H9 (cell line): ENCODE measurements at regions not wholly inside any gene's neighbourhood (a gene's known extent, or its start where the extent isn't known, plus 50 kb on each side); places are given as distances from the start of the nearest gene placed in this dataset.

Experiments used
- DNase-seq: peaks from one replicate; pipeline ENCODE4 v3.0.0-alpha.2; 2017
- H2AFZ ChIP-seq: one replicate; pipeline ENCODE4 v1.6.1; 2013; ENCODE audit warnings: mild to moderate bottlenecking, low read length, control low read depth, moderate library complexity
- H2AK5ac ChIP-seq: 2 replicates; pipeline ENCODE4 v1.6.1; 2013; ENCODE audit warnings: low read length, control low read depth, mixed read lengths; ENCODE audit not compliant: insufficient read length
- H2BK120ac ChIP-seq: one replicate; pipeline ENCODE4 v1.6.1; 2013; ENCODE audit warnings: low read depth, mild to moderate bottlenecking, low read length, control low read depth, inconsistent platforms; ENCODE audit not compliant: poor library complexity, severe bottlenecking
- H2BK12ac ChIP-seq: 2 replicates; pipeline ENCODE4 v1.6.1; 2013; ENCODE audit warnings: low read length, control low read depth, mixed read lengths, low read depth; ENCODE audit not compliant: insufficient read length
- H2BK15ac ChIP-seq: 2 replicates; pipeline ENCODE4 v1.6.1; 2013; ENCODE audit warnings: low read depth, low read length, control low read depth
- H2BK20ac ChIP-seq: one replicate; pipeline ENCODE4 v1.6.1; 2013; ENCODE audit warnings: low read depth, mild to moderate bottlenecking, low read length, control low read depth, inconsistent platforms; ENCODE audit not compliant: poor library complexity, severe bottlenecking
- H2BK5ac ChIP-seq: 2 replicates; pipeline ENCODE4 v1.6.1; 2013; ENCODE audit warnings: low read length, control low read depth, mixed read lengths; ENCODE audit not compliant: insufficient read length
- H3K14ac ChIP-seq: 2 replicates; pipeline ENCODE4 v1.6.1; 2013; ENCODE audit warnings: low read length, control low read depth; ENCODE audit not compliant: insufficient read depth
- H3K18ac ChIP-seq: 2 replicates; pipeline ENCODE4 v1.6.1; 2013; ENCODE audit warnings: low read depth, mild to moderate bottlenecking, mixed read lengths, low read length, control low read depth; ENCODE audit not compliant: insufficient read length
- H3K23ac ChIP-seq: 2 replicates; pipeline ENCODE4 v1.6.1; 2013; ENCODE audit warnings: low read length, control low read depth, mixed read lengths, low read depth; ENCODE audit not compliant: insufficient read length
- H3K23me2 ChIP-seq: 2 replicates; pipeline ENCODE4 v1.6.1; 2013; ENCODE audit warnings: low read depth, mild to moderate bottlenecking, mixed read lengths, low read length, control low read depth; ENCODE audit not compliant: insufficient read length, poor library complexity, severe bottlenecking
- H3K27ac ChIP-seq: 2 replicates; pipeline ENCODE4 v1.5.1; 2013; ENCODE audit warnings: low read length, control low read depth, mixed read lengths, low read depth; ENCODE audit not compliant: insufficient read length
- H3K27me3 ChIP-seq: 2 replicates; pipeline ENCODE4 v1.6.1; 2013; ENCODE audit warnings: low read length, control low read depth, inconsistent platforms; ENCODE audit not compliant: insufficient read depth
- H3K4ac ChIP-seq: 2 replicates; pipeline ENCODE4 v1.6.1; 2013; ENCODE audit warnings: low read depth, mild to moderate bottlenecking, control low read depth, inconsistent platforms, low read length, moderate library complexity
- H3K4me1 ChIP-seq: 2 replicates; pipeline ENCODE4 v1.6.1; 2013; ENCODE audit warnings: low read length, control low read depth, inconsistent platforms; ENCODE audit not compliant: insufficient read depth
- H3K4me2 ChIP-seq: 2 replicates; pipeline ENCODE4 v1.6.1; 2013; ENCODE audit warnings: low read length, control low read depth, mixed read lengths; ENCODE audit not compliant: insufficient read length, insufficient read depth
- H3K56ac ChIP-seq: 2 replicates; pipeline ENCODE4 v1.6.1; 2013; ENCODE audit warnings: low read depth, mild to moderate bottlenecking, mixed read lengths, low read length, control low read depth; ENCODE audit not compliant: insufficient read length
- H3K79me1 ChIP-seq: 2 replicates; pipeline ENCODE4 v1.6.1; 2013; ENCODE audit warnings: low read depth, mild to moderate bottlenecking, moderate library complexity, low read length, control low read depth, inconsistent platforms; ENCODE audit not compliant: insufficient read depth, poor library complexity, severe bottlenecking
- H3K79me2 ChIP-seq: 2 replicates; pipeline ENCODE4 v1.6.1; 2013; ENCODE audit warnings: low read length, control low read depth, inconsistent platforms; ENCODE audit not compliant: insufficient read depth
- H3K9ac ChIP-seq: 2 replicates; pipeline ENCODE4 v1.6.1; 2013; ENCODE audit warnings: low read length, control low read depth, mixed read lengths; ENCODE audit not compliant: insufficient read length; ENCODE audit errors: extremely low read depth
- H3K9me3 ChIP-seq: one replicate; pipeline ENCODE4 v1.6.1; 2013; ENCODE audit warnings: low read depth, low read length, inconsistent platforms; ENCODE audit not compliant: control insufficient read depth
- H3T11ph ChIP-seq: one replicate; pipeline ENCODE4 v1.6.1; 2013; ENCODE audit warnings: mild to moderate bottlenecking, low read length, control low read depth, inconsistent platforms
- H4K20me1 ChIP-seq: one replicate; pipeline ENCODE4 v1.6.1; 2013; ENCODE audit not compliant: control insufficient read depth, insufficient read length, insufficient read depth
- H4K5ac ChIP-seq: 2 replicates; pipeline ENCODE4 v1.6.1; 2013; ENCODE audit warnings: low read depth, mild to moderate bottlenecking, mixed read lengths, low read length, control low read depth; ENCODE audit not compliant: insufficient read length
- H4K8ac ChIP-seq: replicated peaks from 2 replicates; pipeline ENCODE4 v1.6.1; 2013; ENCODE audit warnings: low read length, control low read depth, mixed read lengths, low read depth; ENCODE audit not compliant: insufficient read length
- H4K91ac ChIP-seq: 2 replicates; pipeline ENCODE4 v1.6.1; 2013; ENCODE audit warnings: low read depth, mild to moderate bottlenecking, moderate library complexity, mixed read lengths, low read length, control low read depth; ENCODE audit not compliant: insufficient read length
- H3K27ac Mint-ChIP-seq, 3 experiments: 2 replicates in 2 of 3; 3 replicates in 1 of 3; pipeline ENCODE4 v1.8.0; 2020 to 2021; ENCODE audit warnings: mixed read lengths in 3 of 3, mild to moderate bottlenecking in 1 of 3, moderate library complexity in 1 of 3
- H3K27me3 Mint-ChIP-seq: 2 replicates; pipeline ENCODE4 v1.8.0; 2021; ENCODE audit warnings: low read depth, mild to moderate bottlenecking, moderate library complexity, mixed read lengths
- H3K36me3 Mint-ChIP-seq, 3 experiments: 2 replicates in 2 of 3; 3 replicates in 1 of 3; pipeline ENCODE4 v1.8.0; 2020 to 2021; ENCODE audit warnings: low read depth in 3 of 3, mixed read lengths in 3 of 3; ENCODE audit not compliant: insufficient read depth in 1 of 3
- H3K4me1 Mint-ChIP-seq, 2 experiments: 2 replicates each; pipeline ENCODE4 v1.8.0; 2020; ENCODE audit warnings: mixed read lengths in 2 of 2
- H3K4me3 Mint-ChIP-seq, 2 experiments: 2 replicates in 1 of 2; 3 replicates in 1 of 2; pipeline ENCODE4 v1.8.0; 2020 to 2021; ENCODE audit warnings: mild to moderate bottlenecking in 2 of 2, mixed read lengths in 2 of 2, moderate library complexity in 1 of 2
- H3K9me3 Mint-ChIP-seq, 2 experiments: 2 replicates in 1 of 2; 3 replicates in 1 of 2; pipeline ENCODE4 v1.8.0; 2020; ENCODE audit warnings: mild to moderate bottlenecking in 2 of 2, mixed read lengths in 2 of 2, moderate library complexity in 1 of 2
- TF ChIP-seq, protein P1 (sequence below): fragments of 200-600 bp; sonication (generic); conservative IDR thresholded peaks from 3 replicates; pipeline ENCODE4 v1.8.0; 2021; ENCODE audit warnings: antibody characterized with exemption, mild to moderate bottlenecking

- Histone ChIP-seq H2BK12ac (no peak overlapping the region), H3K4me2 (no peak overlapping the region), H3K27me3 (no peaks in the 10 kb centered on the region), H3K56ac (no peak overlapping the region), H4K5ac (no peak overlapping the region), H3K27ac (no peak overlapping the region), H3K9ac (no peak overlapping the region), H2BK5ac (no peak overlapping the region), H3T11ph (no peak overlapping the region), H2BK15ac (no peak overlapping the region), H3K4me1 (no peaks in the 10 kb centered on the region; the same call in 1 of the 2 replicates), H4K8ac (no peak overlapping the region), H3K23ac (no peak overlapping the region), H2BK120ac (no peak overlapping the region), H3K79me1 (no peaks in the 10 kb centered on the region), H4K91ac (no peak overlapping the region), H3K18ac (no peak overlapping the region), H2AFZ (peak overlapping the region; percentile 62), H2BK20ac (no peak overlapping the region), H3K9me3 (no peaks in the 10 kb centered on the region), H3K14ac (no peak overlapping the region), H2AK5ac (no peak overlapping the region), H4K20me1 (no peaks in the 10 kb centered on the region), H3K4ac (no peak overlapping the region), H3K79me2 (no peaks in the 10 kb centered on the region), H3K23me2 (no peaks in the 10 kb centered on the region)
- Mint-ChIP-seq H3K4me3 (no peak overlapping the region), H3K36me3 (no peaks in the 10 kb centered on the region), H3K27me3 (no peaks in the 10 kb centered on the region), H3K27ac (no peak overlapping the region), H3K4me1 (peaks cover 2 to 3% of the 10 kb centered on the region in 2 experiments; a peak in 3 of 4 replicates), H3K9me3 (no peaks in the 10 kb centered on the region)
- TF ChIP-seq, protein P1, sequence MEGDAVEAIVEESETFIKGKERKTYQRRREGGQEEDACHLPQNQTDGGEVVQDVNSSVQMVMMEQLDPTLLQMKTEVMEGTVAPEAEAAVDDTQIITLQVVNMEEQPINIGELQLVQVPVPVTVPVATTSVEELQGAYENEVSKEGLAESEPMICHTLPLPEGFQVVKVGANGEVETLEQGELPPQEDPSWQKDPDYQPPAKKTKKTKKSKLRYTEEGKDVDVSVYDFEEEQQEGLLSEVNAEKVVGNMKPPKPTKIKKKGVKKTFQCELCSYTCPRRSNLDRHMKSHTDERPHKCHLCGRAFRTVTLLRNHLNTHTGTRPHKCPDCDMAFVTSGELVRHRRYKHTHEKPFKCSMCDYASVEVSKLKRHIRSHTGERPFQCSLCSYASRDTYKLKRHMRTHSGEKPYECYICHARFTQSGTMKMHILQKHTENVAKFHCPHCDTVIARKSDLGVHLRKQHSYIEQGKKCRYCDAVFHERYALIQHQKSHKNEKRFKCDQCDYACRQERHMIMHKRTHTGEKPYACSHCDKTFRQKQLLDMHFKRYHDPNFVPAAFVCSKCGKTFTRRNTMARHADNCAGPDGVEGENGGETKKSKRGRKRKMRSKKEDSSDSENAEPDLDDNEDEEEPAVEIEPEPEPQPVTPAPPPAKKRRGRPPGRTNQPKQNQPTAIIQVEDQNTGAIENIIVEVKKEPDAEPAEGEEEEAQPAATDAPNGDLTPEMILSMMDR = no peak
- DNase-seq = no peak
Measured at GRCh38 chr6:50510361-50510760, 203.0 kb upstream of the TFAP2D start.
